Skeletal muscle tissue (tissue), 3 donors: ENCODE measurements at regions not wholly inside any gene's neighbourhood (a gene's known extent, or its start where the extent isn't known, plus 50 kb on each side); places are given as distances from the start of the nearest gene placed in this dataset.

Experiments
- H3K27ac ChIP-seq: one replicate; pipeline ENCODE4 v1.7.0; 2013; ENCODE audit warnings: mild to moderate bottlenecking, low read depth, low read length, inconsistent platforms
- H3K27me3 ChIP-seq, 3 donors: one replicate each; pipeline ENCODE4 v1.7.0; 2013; ENCODE audit warnings: low read length in 3 of 3; ENCODE audit not compliant: control insufficient read depth in 3 of 3, insufficient read depth in 3 of 3
- H3K36me3 ChIP-seq, 3 donors: one replicate each; pipeline ENCODE4 v1.7.0; 2013; ENCODE audit warnings: low read length in 3 of 3; ENCODE audit not compliant: control insufficient read depth in 3 of 3, insufficient read depth in 3 of 3
- H3K4me1 ChIP-seq, 3 donors: one replicate each; pipeline ENCODE4 v1.7.0; 2013; ENCODE audit warnings: low read length in 3 of 3, mild to moderate bottlenecking in 3 of 3; ENCODE audit not compliant: control insufficient read depth in 3 of 3, insufficient read depth in 3 of 3
- H3K4me3 ChIP-seq, 3 donors: one replicate each; pipeline ENCODE4 v1.7.0; 2013; ENCODE audit warnings: low read length in 3 of 3
- H3K9ac ChIP-seq, 3 donors: one replicate each; pipeline ENCODE4 v1.7.0; 2013; ENCODE audit warnings: low read length in 3 of 3, mild to moderate bottlenecking in 3 of 3, moderate library complexity in 2 of 3, low read depth in 1 of 3
- H3K9me3 ChIP-seq, 3 donors: one replicate each; pipeline ENCODE4 v1.7.0; 2013; ENCODE audit warnings: low read length in 3 of 3; ENCODE audit not compliant: control insufficient read depth in 3 of 3
- donor health status: Osteomylitis.

GRCh38 chr12:59031313-59031712, 111.0 kb upstream of the LRIG3 start:
- Histone ChIP-seq H3K9ac (no peak overlapping the region), H3K9me3 (no peaks in the 10 kb centered on the region), H3K27me3 (no peaks in the 10 kb centered on the region), H3K27ac (no peak overlapping the region), H3K4me1 (no peaks in the 10 kb centered on the region), H3K4me3 (no peak overlapping the region), H3K36me3 (no peaks in the 10 kb centered on the region)

- no peak overlapping the region for H3K9ac ChIP-seq
- H3K9me3 ChIP-seq = no peaks in the 10 kb centered on the region
- H3K36me3 ChIP-seq = no peaks in the 10 kb centered on the region
- no peaks in the 10 kb centered on the region for H3K27me3 ChIP-seq
- H3K4me3 ChIP-seq = no peak overlapping the region
- H3K4me1 ChIP-seq = no peaks in the 10 kb centered on the region
- H3K27ac ChIP-seq = no peak overlapping the region
These were observed 110.1 kb upstream of the LRIG3 start for GRCh38 chr12:59030415-59030814.

- H3K4me3 ChIP-seq = no peak overlapping the region
- no peak overlapping the region for H3K9ac ChIP-seq
- H3K27ac ChIP-seq = no peak overlapping the region
- no peaks in the 10 kb centered on the region for H3K27me3 ChIP-seq
- no peaks in the 10 kb centered on the region for H3K4me1 ChIP-seq
- no peaks in the 10 kb centered on the region for H3K9me3 ChIP-seq
- no peaks in the 10 kb centered on the region for H3K36me3 ChIP-seq
These were observed 106.9 kb upstream of the LRIG3 start for GRCh38 chr12:59027199-59027598.

- Histone ChIP-seq H3K27ac (no peak overlapping the region), H3K4me1 (no peaks in the 10 kb centered on the region), H3K36me3 (no peaks in the 10 kb centered on the region), H3K4me3 (no peak overlapping the region), H3K9ac (no peak overlapping the region), H3K9me3 (no peaks in the 10 kb centered on the region), H3K27me3 (no peaks in the 10 kb centered on the region)
These were observed 103.6 kb upstream of the LRIG3 start for GRCh38 chr12:59023861-59024424.

- H3K36me3 ChIP-seq = no peaks in the 10 kb centered on the region
- H3K4me3 ChIP-seq = no peak overlapping the region
- no peaks in the 10 kb centered on the region for H3K27me3 ChIP-seq
- no peaks in the 10 kb centered on the region for H3K4me1 ChIP-seq
- no peak overlapping the region for H3K9ac ChIP-seq
- H3K27ac ChIP-seq = no peak overlapping the region
- H3K9me3 ChIP-seq = no peaks in the 10 kb centered on the region
These were observed 100.0 kb upstream of the LRIG3 start for GRCh38 chr12:59020073-59020946.

- H3K4me1 ChIP-seq = no peaks in the 10 kb centered on the region
- H3K9ac ChIP-seq = no peak overlapping the region
- no peaks in the 10 kb centered on the region for H3K27me3 ChIP-seq
- H3K4me3 ChIP-seq = no peak overlapping the region
- H3K9me3 ChIP-seq = no peaks in the 10 kb centered on the region
- no peaks in the 10 kb centered on the region for H3K36me3 ChIP-seq
- no peak overlapping the region for H3K27ac ChIP-seq
These were observed 94.6 kb upstream of the LRIG3 start for GRCh38 chr12:59014885-59015284.

- H3K9ac ChIP-seq = no peak overlapping the region
- no peaks in the 10 kb centered on the region for H3K27me3 ChIP-seq
- no peak overlapping the region for H3K4me3 ChIP-seq
- no peaks in the 10 kb centered on the region for H3K4me1 ChIP-seq
- H3K9me3 ChIP-seq = no peaks in the 10 kb centered on the region
- no peaks in the 10 kb centered on the region for H3K36me3 ChIP-seq
- H3K27ac ChIP-seq = no peak overlapping the region
These were observed 90.6 kb upstream of the LRIG3 start for GRCh38 chr12:59010941-59011340.

GRCh38 chr12:59010118-59010517, 89.8 kb upstream of the LRIG3 start:
- no peak overlapping the region for H3K9ac ChIP-seq
- no peak overlapping the region for H3K4me3 ChIP-seq
- H3K36me3 ChIP-seq = no peaks in the 10 kb centered on the region
- H3K4me1 ChIP-seq = no peaks in the 10 kb centered on the region
- no peaks in the 10 kb centered on the region for H3K27me3 ChIP-seq
- H3K9me3 ChIP-seq = no peaks in the 10 kb centered on the region
- no peak overlapping the region for H3K27ac ChIP-seq

- H3K27me3 ChIP-seq = no peaks in the 10 kb centered on the region
- no peak overlapping the region for H3K9ac ChIP-seq
- no peaks in the 10 kb centered on the region for H3K4me1 ChIP-seq
- no peaks in the 10 kb centered on the region for H3K9me3 ChIP-seq
- H3K36me3 ChIP-seq = no peaks in the 10 kb centered on the region
- H3K27ac ChIP-seq = no peak overlapping the region
- H3K4me3 ChIP-seq = no peak overlapping the region
These were observed 87.3 kb upstream of the LRIG3 start for GRCh38 chr12:59007620-59008019.

- Histone ChIP-seq H3K9me3 (no peaks in the 10 kb centered on the region), H3K27me3 (no peaks in the 10 kb centered on the region), H3K4me3 (no peak overlapping the region), H3K36me3 (no peaks in the 10 kb centered on the region), H3K4me1 (no peaks in the 10 kb centered on the region), H3K27ac (no peak overlapping the region), H3K9ac (no peak overlapping the region)
These were observed 85.1 kb upstream of the LRIG3 start for GRCh38 chr12:59005193-59005955.
